PC-3 (cell line): ENCODE measurements at regions not wholly inside any gene's neighbourhood (a gene's known extent, or its start where the extent isn't known, plus 50 kb on each side); places are given as distances from the start of the nearest gene placed in this dataset.

Source experiments
- ATAC-seq: fragments of 200-7000 bp; cut with Tn5 transposase; 2 replicates; pipeline ENCODE4 v1.9.1; 2020; ENCODE audit warnings: mild to moderate bottlenecking, moderate library complexity
- BruUV-seq: library from RNA; stranded (reverse); fragments of 400-500 nt; replicated peaks from 2 replicates; lab custom pipeline; 2021; lab: Mats Ljungman, UMichigan
- CTCF ChIA-PET: fragments of 300-600 bp; sonication (Branson Sonifier 250); formaldehyde crosslinking; loops from one replicate; lab custom pipeline; 2022; ENCODE audit warnings: antibody characterized with exemption; lab: Charles Lee
- POLR2A ChIA-PET: fragments of 300-600 bp; sonication (Branson Sonifier 250); formaldehyde crosslinking; loops from one replicate; lab custom pipeline; 2022; ENCODE audit warnings: antibody characterized with exemption; ENCODE audit not compliant: unreplicated experiment; lab: Charles Lee
- DNase-seq: peaks from one replicate; pipeline ENCODE4 v3.0.0-alpha.2; 2015
- H2AFZ ChIP-seq: fragments of 300-600 bp; sonication (generic); 2 replicates; pipeline ENCODE4 v1.6.0; 2016; ENCODE audit warnings: antibody characterized with exemption, low read length
- H3F3A ChIP-seq: fragments of 300-600 bp; sonication (generic); one replicate; pipeline ENCODE4 v1.6.0; 2017; ENCODE audit warnings: antibody characterized with exemption, low read length, control low read depth, mild to moderate bottlenecking; ENCODE audit not compliant: unreplicated experiment
- H3K27ac ChIP-seq: fragments of 300-600 bp; sonication (generic); 2 replicates; pipeline ENCODE4 v1.5.1; 2016; ENCODE audit warnings: mild to moderate bottlenecking, low read length
- H3K27me3 ChIP-seq: fragments of 300-600 bp; sonication (generic); 2 replicates; pipeline ENCODE4 v1.6.1; 2016; ENCODE audit warnings: low read length, mixed read lengths
- H3K36me3 ChIP-seq: fragments of 300-600 bp; sonication (generic); 2 replicates; pipeline ENCODE4 v1.6.1; 2016; ENCODE audit warnings: low read depth, mixed run types, low read length, mixed read lengths
- H3K4me1 ChIP-seq: fragments of 300-600 bp; sonication (generic); 2 replicates; pipeline ENCODE4 v1.5.1; 2016; ENCODE audit warnings: low read length; ENCODE audit not compliant: insufficient read depth
- H3K4me2 ChIP-seq: fragments of 300-600 bp; sonication (generic); 2 replicates; pipeline ENCODE4 v1.6.0; 2016; ENCODE audit warnings: low read length
- H3K4me3 ChIP-seq: fragments of 300-600 bp; sonication (generic); 2 replicates; pipeline ENCODE4 v1.5.1; 2016; ENCODE audit warnings: mild to moderate bottlenecking, low read length, mixed read lengths
- H3K79me2 ChIP-seq: fragments of 300-600 bp; sonication (generic); 2 replicates; pipeline ENCODE4 v1.6.1; 2017; ENCODE audit warnings: low read length, mixed read lengths
- H3K9ac ChIP-seq: fragments of 300-600 bp; sonication (generic); 2 replicates; pipeline ENCODE4 v1.6.0; 2016; ENCODE audit warnings: mild to moderate bottlenecking, low read length
- H3K9me2 ChIP-seq: fragments of 300-600 bp; sonication (generic); replicated peaks from 2 replicates; pipeline ENCODE4 v1.6.1; 2016; ENCODE audit warnings: mixed run types, low read length, mixed read lengths
- H3K9me3 ChIP-seq: fragments of 300-600 bp; sonication (generic); 2 replicates; pipeline ENCODE4 v1.6.1; 2016; ENCODE audit warnings: low read length, mixed read lengths
- H4K20me1 ChIP-seq: fragments of 300-600 bp; sonication (generic); 2 replicates; pipeline ENCODE4 v1.6.1; 2016; ENCODE audit warnings: low read length, mixed read lengths
- EZH2 ChIP-seq: fragments of 300-600 bp; sonication (generic); IDR thresholded peaks from one replicate; pipeline ENCODE4 v1.6.1; 2017; ENCODE audit warnings: antibody characterized with exemption, mild to moderate bottlenecking, low read length; ENCODE audit not compliant: unreplicated experiment
- EZH2phosphoT487 ChIP-seq: fragments of 300-600 bp; sonication (generic); IDR thresholded peaks from 2 replicates; pipeline ENCODE4 v1.6.1; 2018; ENCODE audit warnings: mild to moderate bottlenecking, antibody characterized with exemption, low read length, borderline replicate concordance
- intact Hi-C: fragments of 100-400 bp; cut with micrococcal nuclease; formaldehyde crosslinking; loops from 2 replicates; pipeline ENCODE4 v1.9.0; 2023
- TF ChIP-seq, protein P1 (sequence below): fragments of 300-600 bp; sonication (generic); conservative IDR thresholded peaks from 2 replicates; pipeline ENCODE4 v1.5.1; 2017; ENCODE audit warnings: antibody characterized with exemption, low read depth, mild to moderate bottlenecking, low read length

- Histone ChIP-seq H3K27ac (no peak overlapping the region), H3K4me3 (no peak overlapping the region), H3F3A (no peaks in the 10 kb centered on the region), H3K9ac (no peak overlapping the region), H2AFZ (no peak overlapping the region), H3K9me3 (no peaks in the 10 kb centered on the region), H3K4me2 (no peak overlapping the region), H4K20me1 (no peaks in the 10 kb centered on the region), H3K79me2 (no peaks in the 10 kb centered on the region), H3K9me2 (no peaks in the 10 kb centered on the region), H3K4me1 (no peaks in the 10 kb centered on the region), H3K27me3 (no peaks in the 10 kb centered on the region), H3K36me3 (no peaks in the 10 kb centered on the region)
- ATAC-seq (no peak), DNase-seq (no peak)
- intact Hi-C loops = no loop called here
- no TSS peak for BruUV-seq
- ChIA-PET POLR2A (no interaction called here), CTCF (no interaction called here)
- TF ChIP-seq, protein P1, sequence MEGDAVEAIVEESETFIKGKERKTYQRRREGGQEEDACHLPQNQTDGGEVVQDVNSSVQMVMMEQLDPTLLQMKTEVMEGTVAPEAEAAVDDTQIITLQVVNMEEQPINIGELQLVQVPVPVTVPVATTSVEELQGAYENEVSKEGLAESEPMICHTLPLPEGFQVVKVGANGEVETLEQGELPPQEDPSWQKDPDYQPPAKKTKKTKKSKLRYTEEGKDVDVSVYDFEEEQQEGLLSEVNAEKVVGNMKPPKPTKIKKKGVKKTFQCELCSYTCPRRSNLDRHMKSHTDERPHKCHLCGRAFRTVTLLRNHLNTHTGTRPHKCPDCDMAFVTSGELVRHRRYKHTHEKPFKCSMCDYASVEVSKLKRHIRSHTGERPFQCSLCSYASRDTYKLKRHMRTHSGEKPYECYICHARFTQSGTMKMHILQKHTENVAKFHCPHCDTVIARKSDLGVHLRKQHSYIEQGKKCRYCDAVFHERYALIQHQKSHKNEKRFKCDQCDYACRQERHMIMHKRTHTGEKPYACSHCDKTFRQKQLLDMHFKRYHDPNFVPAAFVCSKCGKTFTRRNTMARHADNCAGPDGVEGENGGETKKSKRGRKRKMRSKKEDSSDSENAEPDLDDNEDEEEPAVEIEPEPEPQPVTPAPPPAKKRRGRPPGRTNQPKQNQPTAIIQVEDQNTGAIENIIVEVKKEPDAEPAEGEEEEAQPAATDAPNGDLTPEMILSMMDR = no peak
- no peak for TF ChIP-seq EZH2phosphoT487
- no peak for TF ChIP-seq EZH2
Measured at GRCh38 chr18:55696811-55697210, 108.8 kb upstream of the TCF4 start.

DNA sequence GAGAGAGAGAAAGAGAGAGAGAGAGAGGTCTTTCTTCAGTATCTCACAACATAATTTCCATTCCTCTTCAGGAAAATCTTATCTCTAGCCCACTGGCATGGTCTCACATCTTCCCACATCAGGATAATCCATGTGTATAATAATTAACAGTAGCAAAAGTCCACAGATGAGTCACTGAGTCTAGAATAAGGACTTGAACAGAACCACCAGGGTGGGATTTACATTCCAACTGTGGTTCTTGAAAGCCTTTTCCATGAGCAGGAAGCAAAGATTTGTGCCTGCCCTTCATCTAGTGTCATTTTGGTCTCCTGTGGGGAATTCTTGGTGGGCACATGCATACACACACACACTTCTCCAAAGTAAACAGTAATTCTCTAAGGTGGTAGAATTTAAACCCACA, 107.1 kb upstream of the TCF4 start:
- no peak for DNase-seq
- Histone ChIP-seq H3K27me3 (no peaks in the 10 kb centered on the region), H3K9me2 (no peaks in the 10 kb centered on the region), H3K4me1 (no peaks in the 10 kb centered on the region), H3K27ac (no peak overlapping the region), H3K9me3 (no peaks in the 10 kb centered on the region), H2AFZ (no peak overlapping the region), H3K4me2 (no peak overlapping the region), H3K36me3 (no peaks in the 10 kb centered on the region), H3K4me3 (no peak overlapping the region), H4K20me1 (no peaks in the 10 kb centered on the region), H3K9ac (no peak overlapping the region), H3K79me2 (no peaks in the 10 kb centered on the region), H3F3A (no peaks in the 10 kb centered on the region)
- BruUV-seq = no TSS peak
- CTCF ChIA-PET = no interaction called here
- POLR2A ChIA-PET = no interaction called here
- ATAC-seq = no peak
- TF ChIP-seq EZH2 (no peak), EZH2phosphoT487 (no peak)
- TF ChIP-seq, protein P1 = no peak
- intact Hi-C loops = no loop called here

DNA sequence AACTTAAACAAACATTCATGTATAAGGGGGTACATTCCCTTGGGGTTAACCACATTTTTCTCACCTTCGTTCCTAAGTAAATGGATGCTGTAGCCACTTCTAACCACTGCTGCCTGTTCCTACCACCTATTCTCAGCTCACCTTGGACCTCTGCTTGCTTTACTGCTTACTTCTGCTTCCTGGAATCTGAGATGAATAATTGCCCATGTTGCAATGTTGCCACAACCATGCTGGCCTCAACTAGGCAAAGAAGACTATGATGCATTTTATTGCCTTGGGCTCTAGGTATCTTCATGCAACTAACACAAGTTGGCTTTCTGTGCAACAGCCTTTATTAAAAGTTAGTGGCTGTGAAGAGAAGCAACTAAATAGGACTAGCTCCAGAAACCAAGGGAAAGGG, 106.3 kb upstream of the TCF4 start:
- Histone ChIP-seq H3F3A (no peaks in the 10 kb centered on the region), H3K27ac (no peak overlapping the region), H3K9ac (no peak overlapping the region), H3K4me2 (no peak overlapping the region), H2AFZ (no peak overlapping the region), H3K9me3 (no peaks in the 10 kb centered on the region), H3K27me3 (no peaks in the 10 kb centered on the region), H3K4me3 (no peak overlapping the region), H3K4me1 (no peaks in the 10 kb centered on the region), H4K20me1 (no peaks in the 10 kb centered on the region), H3K36me3 (no peaks in the 10 kb centered on the region), H3K9me2 (no peaks in the 10 kb centered on the region), H3K79me2 (no peaks in the 10 kb centered on the region)
- no peak for TF ChIP-seq EZH2phosphoT487
- TF ChIP-seq, protein P1 = no peak
- TF ChIP-seq EZH2 = no peak
- DNase-seq = peak; percentile 17
- no TSS peak for BruUV-seq
- intact Hi-C loops = no loop called here
- ChIA-PET CTCF (no interaction called here), POLR2A (no interaction called here)
- no peak for ATAC-seq
